OCI-LY3 (cell line): ENCODE measurements at regions not wholly inside any gene's neighbourhood (a gene's known extent, or its start where the extent isn't known, plus 50 kb on each side); places are given as distances from the start of the nearest gene placed in this dataset.

Experiments used
- H2AFZ ChIP-seq: fragments of 200-600, 300-600 bp; shearing (Covaris generic); 2 replicates; pipeline ENCODE4 v1.6.0; 2014; ENCODE audit warnings: antibody characterized with exemption, low read depth, low read length
- H3K27ac ChIP-seq: fragments of 200-600, 300-600 bp; sonication (generic); 2 replicates; pipeline ENCODE4 v1.5.1; 2014; ENCODE audit warnings: mild to moderate bottlenecking, low read length, moderate library complexity, mixed read lengths
- H3K27me3 ChIP-seq: fragments of 200-600, 300-600 bp; sonication (generic); 2 replicates; pipeline ENCODE4 v1.6.1; 2014; ENCODE audit warnings: low read depth, low read length, mixed read lengths
- H3K36me3 ChIP-seq: fragments of 200-600, 300-600 bp; sonication (generic); replicated peaks from 2 replicates; pipeline ENCODE3; 2014; ENCODE audit warnings: low read depth, low read length, mixed read lengths
- H3K4me1 ChIP-seq: fragments of 300-600, 200-600 bp; sonication (generic); 2 replicates; pipeline ENCODE4 v1.6.1; 2014; ENCODE audit warnings: low read length, mixed read lengths
- H3K4me2 ChIP-seq: fragments of 200-600, 300-600 bp; sonication (generic); 2 replicates; pipeline ENCODE4 v1.6.1; 2014; ENCODE audit warnings: low read length, mixed read lengths
- H3K4me3 ChIP-seq: fragments of 300-600, 200-600 bp; sonication (generic); 2 replicates; pipeline ENCODE4 v1.5.1; 2014; ENCODE audit warnings: antibody characterized with exemption, mild to moderate bottlenecking, low read length, moderate library complexity
- H3K79me2 ChIP-seq: fragments of 300-600, 200-600 bp; shearing (Covaris generic); 2 replicates; pipeline ENCODE4 v1.6.1; 2014; ENCODE audit warnings: mild to moderate bottlenecking, low read length, mixed read lengths
- H3K9ac ChIP-seq: fragments of 300-600, 200-600 bp; shearing (Covaris generic); 2 replicates; pipeline ENCODE4 v1.6.0; 2014; ENCODE audit warnings: mild to moderate bottlenecking, low read length, moderate library complexity
- H3K9me3 ChIP-seq: fragments of 200-600, 300-600 bp; shearing (Covaris generic); 2 replicates; pipeline ENCODE4 v1.6.1; 2014; ENCODE audit warnings: low read length, mixed read lengths; ENCODE audit not compliant: insufficient read depth
- H4K20me1 ChIP-seq: fragments of 200-600, 300-600 bp; sonication (generic); 2 replicates; pipeline ENCODE4 v1.6.1; 2016; ENCODE audit warnings: low read length, mixed read lengths; ENCODE audit not compliant: insufficient read depth
- CTCF ChIP-seq: fragments of 200-600, 300-600 bp; sonication (generic); IDR thresholded peaks from 2 replicates; pipeline ENCODE4 v1.5.1; 2014; ENCODE audit warnings: antibody characterized with exemption, low read length, low read depth
- EZH2phosphoT487 ChIP-seq: fragments of 200-600 bp; shearing (Covaris generic); IDR thresholded peaks from 2 replicates; pipeline ENCODE4 v1.6.1; 2018; ENCODE audit warnings: antibody characterized with exemption, mixed run types, low read depth

GRCh38 chr5:6936031-6936430 lies 222.8 kb downstream of the TENT4A start:
- Histone ChIP-seq H3K9me3 (no peaks in the 10 kb centered on the region), H3K9ac (no peak overlapping the region), H3K79me2 (no peaks in the 10 kb centered on the region), H4K20me1 (no peaks in the 10 kb centered on the region), H3K4me1 (no peaks in the 10 kb centered on the region), H2AFZ (no peak overlapping the region), H3K27me3 (peaks cover 2% of the 10 kb centered on the region; the same call in 1 of the 2 replicates), H3K4me3 (no peak overlapping the region), H3K4me2 (no peak overlapping the region), H3K27ac (no peak overlapping the region), H3K36me3 (no peaks in the 10 kb centered on the region)
- TF ChIP-seq CTCF (no peak), EZH2phosphoT487 (no peak)

GRCh38 chr5:6937677-6938076 lies 224.4 kb downstream of the TENT4A start:
- TF ChIP-seq CTCF (no peak), EZH2phosphoT487 (no peak)
- Histone ChIP-seq H3K9ac (no peak overlapping the region), H3K4me3 (no peak overlapping the region), H3K4me2 (no peak overlapping the region), H3K79me2 (no peaks in the 10 kb centered on the region), H3K36me3 (no peaks in the 10 kb centered on the region), H4K20me1 (no peaks in the 10 kb centered on the region), H3K27me3 (peaks cover 2% of the 10 kb centered on the region; the same call in 1 of the 2 replicates), H3K27ac (no peak overlapping the region), H3K9me3 (no peaks in the 10 kb centered on the region), H2AFZ (no peak overlapping the region), H3K4me1 (no peaks in the 10 kb centered on the region)

- no peaks in the 10 kb centered on the region for H3K79me2 ChIP-seq
Measured at GRCh38 chr5:6941631-6942030, 228.4 kb downstream of the TENT4A start.

GRCh38 chr5:6943197-6944112 lies 230.2 kb downstream of the TENT4A start:
- Histone ChIP-seq H3K79me2 (no peaks in the 10 kb centered on the region), H3K4me1 (no peaks in the 10 kb centered on the region), H3K4me3 (no peak overlapping the region), H3K36me3 (no peaks in the 10 kb centered on the region), H4K20me1 (no peaks in the 10 kb centered on the region), H3K9ac (no peak overlapping the region), H2AFZ (no peak overlapping the region), H3K9me3 (no peaks in the 10 kb centered on the region), H3K4me2 (no peak overlapping the region), H3K27ac (no peak overlapping the region), H3K27me3 (peaks cover 2% of the 10 kb centered on the region; the same call in 1 of the 2 replicates)
- TF ChIP-seq CTCF = no peak
- no peak for TF ChIP-seq EZH2phosphoT487

More at GRCh38 chr5:6941631-6942030, 228.4 kb downstream of the TENT4A start:
- Histone ChIP-seq H3K9ac (no peak overlapping the region), H3K27ac (no peak overlapping the region), H3K36me3 (no peaks in the 10 kb centered on the region), H3K9me3 (no peaks in the 10 kb centered on the region), H3K4me2 (no peak overlapping the region), H3K4me1 (no peaks in the 10 kb centered on the region), H3K4me3 (no peak overlapping the region), H2AFZ (no peak overlapping the region), H4K20me1 (no peaks in the 10 kb centered on the region), H3K27me3 (peaks cover 2% of the 10 kb centered on the region; the same call in 1 of the 2 replicates)
- TF ChIP-seq EZH2phosphoT487 = no peak
